GM10266 (cell line): ENCODE measurements at regions not wholly inside any gene's neighbourhood (a gene's known extent, or its start where the extent isn't known, plus 50 kb on each side); places are given as distances from the start of the nearest gene placed in this dataset.

Source experiments
- DNase-seq: peaks from one replicate; pipeline ENCODE4 v3.0.0; 2012; ENCODE audit errors: extremely low spot score
- CTCF ChIP-seq: IDR thresholded peaks from 2 replicates; pipeline ENCODE4 v1.5.1; 2012; ENCODE audit warnings: mild to moderate bottlenecking, low read depth; ENCODE audit not compliant: control insufficient read depth, insufficient read depth; ENCODE audit errors: missing control alignments

GRCh38 chr17:72267601-72268000, 146.8 kb downstream of the SOX9 start:
- DNase-seq, result no peak
- no peak for TF ChIP-seq CTCF

GRCh38 chr17:72268431-72268830, 147.6 kb downstream of the SOX9 start:
- no peak for DNase-seq
- TF ChIP-seq CTCF, result no peak

GRCh38 chr17:72270273-72270924, 149.6 kb downstream of the SOX9 start:
- no peak for TF ChIP-seq CTCF
- no peak for DNase-seq

GRCh38 chr17:72271603-72272002, 150.8 kb downstream of the SOX9 start:
- TF ChIP-seq CTCF, result no peak
- no peak for DNase-seq

GRCh38 chr17:72273289-72274056, 152.7 kb downstream of the SOX9 start:
- TF ChIP-seq CTCF, result no peak
- no peak for DNase-seq

- TF ChIP-seq CTCF, result no peak
- DNase-seq, result no peak
Measured at GRCh38 chr17:72274614-72275013, 153.8 kb downstream of the SOX9 start.

- no peak for DNase-seq
- no peak for TF ChIP-seq CTCF
Measured at GRCh38 chr17:72280881-72281280, 160.1 kb downstream of the SOX9 start.
